ENCODE measurements at regions not wholly inside any gene's neighbourhood (a gene's known extent, or its start where the extent isn't known, plus 50 kb on each side); places are given as distances from the start of the nearest gene placed in this dataset.

DNA sequence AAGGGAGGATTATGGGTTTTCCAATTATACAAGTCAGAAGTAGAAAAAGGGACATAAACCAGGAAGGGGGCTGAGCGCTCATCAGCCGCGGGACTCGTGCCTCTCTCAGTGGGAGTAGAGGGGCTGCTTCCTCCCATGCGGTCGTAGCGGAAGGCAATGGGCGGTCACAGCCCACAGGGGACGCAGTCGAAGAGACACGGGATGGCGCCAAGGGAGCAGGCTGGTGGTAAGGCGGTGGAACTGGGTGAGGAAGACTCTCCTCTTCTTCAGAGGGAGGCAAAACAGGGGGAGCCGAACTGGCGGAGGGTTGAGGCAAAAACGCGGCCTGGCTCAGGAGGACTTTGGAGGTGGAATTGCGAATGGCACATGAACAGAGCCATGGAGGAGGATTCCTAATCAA, 677.7 kb downstream of the TMEM121 start:
- no peak for DNase-seq (ENCODE audit: extremely low read depth, low read depth)
- no peak for TF ChIP-seq CTCF (IDR thresholded peaks at IDR 0.05; ENCODE audit: low read depth, low read length)

- no peak for DNase-seq (ENCODE audit: extremely low read depth, low read depth)
- no peak for TF ChIP-seq CTCF (IDR thresholded peaks at IDR 0.05; ENCODE audit: low read depth, low read length)
These were observed 680.9 kb downstream of the TMEM121 start for GRCh38 chr14:106207316-106207715.

- DNase-seq (ENCODE audit: extremely low read depth, low read depth), result no peak
- TF ChIP-seq CTCF (IDR thresholded peaks at IDR 0.05; ENCODE audit: low read depth, low read length), result no peak
These were observed 682.4 kb downstream of the TMEM121 start for GRCh38 chr14:106208794-106209193.

DNA sequence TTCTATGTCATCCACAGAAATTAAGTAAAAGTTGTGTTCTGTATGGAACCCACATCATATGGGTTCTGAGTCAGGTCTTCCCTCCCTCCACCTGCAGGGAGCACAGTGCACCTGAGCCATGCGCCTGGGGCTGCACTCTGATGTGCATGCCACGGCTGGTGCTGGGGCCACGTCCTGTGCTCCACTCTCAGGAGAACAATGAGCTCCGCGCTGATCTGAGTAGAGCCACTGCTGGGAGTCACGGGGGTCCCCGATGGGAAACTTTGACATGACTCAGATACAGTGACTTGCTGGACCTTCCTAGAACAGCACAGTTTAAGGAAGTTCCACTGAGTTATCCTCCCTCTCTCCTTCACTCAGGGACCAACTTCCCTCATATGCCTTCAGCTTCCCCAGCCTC, 683.4 kb downstream of the TMEM121 start:
- DNase-seq (ENCODE audit: extremely low read depth, low read depth), result no peak
- no peak for TF ChIP-seq CTCF (IDR thresholded peaks at IDR 0.05; ENCODE audit: low read depth, low read length)

GRCh38 chr14:106210650-106211049, 684.3 kb downstream of the TMEM121 start:
- DNase-seq (ENCODE audit: extremely low read depth, low read depth), result no peak
- no peak for TF ChIP-seq CTCF (IDR thresholded peaks at IDR 0.05; ENCODE audit: low read depth, low read length)

DNA sequence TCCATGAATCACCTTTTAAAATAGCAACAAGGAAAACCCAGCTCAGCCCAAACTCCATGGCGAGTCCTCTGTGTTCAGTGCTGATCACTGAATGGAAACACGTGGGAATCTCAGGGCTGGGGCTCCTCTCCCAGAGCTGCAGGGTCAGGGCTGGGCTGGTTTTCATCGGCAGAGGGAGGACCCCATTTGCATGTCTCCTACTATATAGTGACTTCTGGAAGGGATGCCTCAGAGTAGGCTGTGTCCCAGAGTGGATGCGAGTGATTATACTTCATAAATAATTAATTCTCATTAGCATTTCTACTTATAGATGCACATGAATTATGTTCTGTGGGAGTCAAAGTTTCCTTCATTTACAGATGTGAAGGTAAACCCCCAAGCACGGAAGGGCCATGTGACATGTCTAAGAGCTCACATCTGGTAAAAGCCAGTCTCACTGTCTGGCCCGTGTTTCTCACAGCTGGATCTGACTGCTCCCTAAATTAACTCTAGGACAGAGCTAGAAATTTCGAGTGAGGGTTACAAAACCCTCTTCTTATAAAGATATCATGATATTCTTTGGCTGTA, 685.0 kb downstream of the TMEM121 start:
- DNase-seq (ENCODE audit: extremely low read depth, low read depth), result no peak

DNA sequence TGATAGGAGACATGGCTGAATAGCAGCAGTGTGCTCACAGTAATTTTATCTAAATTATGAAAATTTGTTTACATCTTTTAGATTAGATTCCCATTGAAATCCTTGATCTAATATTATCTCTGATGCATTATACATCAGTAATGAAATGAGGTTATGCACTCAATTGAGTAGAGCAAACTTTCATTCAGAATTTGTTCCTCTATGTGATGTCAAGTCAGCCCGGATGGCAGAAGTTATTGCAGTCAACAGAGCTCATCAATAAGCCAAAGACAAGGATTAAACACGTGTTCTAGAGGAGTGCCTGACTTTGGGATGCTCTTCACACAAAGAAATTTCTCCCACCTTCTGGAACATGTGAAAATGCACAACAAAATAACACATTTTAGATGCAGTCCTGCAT, 688.8 kb downstream of the TMEM121 start:
- DNase-seq (ENCODE audit: extremely low read depth, low read depth), result no peak
- TF ChIP-seq CTCF (IDR thresholded peaks at IDR 0.05; ENCODE audit: low read depth, low read length), result no peak

More for the DNA sequence above, 685.0 kb downstream of the TMEM121 start:
- no peak for TF ChIP-seq CTCF (IDR thresholded peaks at IDR 0.05; ENCODE audit: low read depth, low read length)
